Posterior cingulate gyrus (tissue), 11 donors: ENCODE measurements at regions not wholly inside any gene's neighbourhood (a gene's known extent, or its start where the extent isn't known, plus 50 kb on each side); places are given as distances from the start of the nearest gene placed in this dataset.
"Not testable (repeated sequence)": the region's sequence is repeated elsewhere in the genome, so short reads cannot be mapped to it uniquely, and the experiment has no call there.

Experiments used
- DNase-seq, 10 donors: peaks; one replicate each; pipeline versions ENCODE4 v3.0.0 to v3.0.0-alpha.2; 2020 to 2021; ENCODE audit warnings: mixed read lengths in 3 of 10
- intact Hi-C: fragments of 100-400 bp; cut with DNase I; formaldehyde crosslinking; loops from one replicate; pipeline ENCODE4 v1.15.1; 2023

GRCh38 chr3:95310560-95310959 is 1247.7 kb downstream of the NSUN3 start:
- intact Hi-C loops = no loop called here
- DNase-seq = no peak

- intact Hi-C loops = no loop called here
- DNase-seq = no peak
Observed at GRCh38 chr3:95311272-95311671, 1248.4 kb downstream of the NSUN3 start.

GRCh38 chr3:95312650-95313049 is 1249.8 kb downstream of the NSUN3 start:
- no peak for DNase-seq
- intact Hi-C loops = no loop called here

GRCh38 chr3:95319921-95320494 is 1257.1 kb downstream of the NSUN3 start:
- no peak for DNase-seq
- intact Hi-C loops = no loop called here

GRCh38 chr3:95327478-95327877 is 1264.6 kb downstream of the NSUN3 start:
- intact Hi-C loops = no loop called here
- no peak for DNase-seq

GRCh38 chr3:95333826-95334225 is 1271.0 kb downstream of the NSUN3 start:
- intact Hi-C loops = no loop called here

GRCh38 chr3:95334461-95334860 is 1271.6 kb downstream of the NSUN3 start:
- intact Hi-C loops = no loop called here
- no peak for DNase-seq

More at GRCh38 chr3:95333826-95334225, 1271.0 kb downstream of the NSUN3 start:
- DNase-seq = peak in 1 of 10 donors; percentile 26

- intact Hi-C loops = no loop called here
- DNase-seq = no peak
Observed at GRCh38 chr3:95335517-95335916, 1272.7 kb downstream of the NSUN3 start.

GRCh38 chr3:95338446-95338845 is 1275.6 kb downstream of the NSUN3 start:
- intact Hi-C loops = no loop called here
- no peak for DNase-seq

- intact Hi-C loops = no loop called here
- DNase-seq = no peak
Observed at GRCh38 chr3:95341314-95341713, 1278.5 kb downstream of the NSUN3 start.

- DNase-seq = no peak
- intact Hi-C loops = no loop called here
Observed at GRCh38 chr3:95343228-95343627, 1280.4 kb downstream of the NSUN3 start.

- no peak for DNase-seq
- intact Hi-C loops = no loop called here
Observed at GRCh38 chr3:95343767-95344166, 1280.9 kb downstream of the NSUN3 start.

- DNase-seq, intact Hi-C loops: not testable (repeated sequence)
Observed at GRCh38 chr3:95347936-95348335, 1285.1 kb downstream of the NSUN3 start.

- no peak for DNase-seq
- intact Hi-C loops = no loop called here
Observed at GRCh38 chr3:95348879-95349278, 1286.0 kb downstream of the NSUN3 start.

GRCh38 chr3:95350049-95350448 is 1287.2 kb downstream of the NSUN3 start:
- intact Hi-C loops = no loop called here
- DNase-seq = no peak

GRCh38 chr3:95351158-95351557 is 1288.3 kb downstream of the NSUN3 start:
- DNase-seq = no peak
- intact Hi-C loops = no loop called here

GRCh38 chr3:95352471-95352870 is 1289.6 kb downstream of the NSUN3 start:
- intact Hi-C loops = no loop called here
- DNase-seq = no peak

GRCh38 chr3:95354489-95354888 is 1291.6 kb downstream of the NSUN3 start:
- intact Hi-C loops = no loop called here
- DNase-seq = no peak

- DNase-seq = no peak
- intact Hi-C loops = no loop called here
Observed at GRCh38 chr3:95356764-95357501, 1294.1 kb downstream of the NSUN3 start.

GRCh38 chr3:95387242-95388021 is 1324.6 kb downstream of the NSUN3 start:
- DNase-seq = peak in 1 of 10 donors; percentile 72
- intact Hi-C loops = no loop called here

- intact Hi-C loops = no loop called here
- no peak for DNase-seq
Observed at GRCh38 chr3:95389725-95390313, 1327.0 kb downstream of the NSUN3 start.
